GM18951 (cell line): ENCODE measurements at regions not wholly inside any gene's neighbourhood (a gene's known extent, or its start where the extent isn't known, plus 50 kb on each side); places are given as distances from the start of the nearest gene placed in this dataset.

Source experiments
- POLR2A ChIP-seq: IDR thresholded peaks from 4 replicates; pipeline ENCODE4 v1.6.1; 2011; ENCODE audit warnings: mild to moderate bottlenecking; ENCODE audit not compliant: insufficient read length, insufficient read depth; ENCODE audit errors: extremely low read depth
- in situ Hi-C: fragments of 300-500 bp; cut with MboI; formaldehyde crosslinking; loops from one replicate; pipeline ENCODE4 v1.12.0; 2022; ENCODE audit warnings: low sequenced_read_pairs, mixed read lengths, inconsistent platforms; ENCODE audit not compliant: unreplicated experiment

DNA sequence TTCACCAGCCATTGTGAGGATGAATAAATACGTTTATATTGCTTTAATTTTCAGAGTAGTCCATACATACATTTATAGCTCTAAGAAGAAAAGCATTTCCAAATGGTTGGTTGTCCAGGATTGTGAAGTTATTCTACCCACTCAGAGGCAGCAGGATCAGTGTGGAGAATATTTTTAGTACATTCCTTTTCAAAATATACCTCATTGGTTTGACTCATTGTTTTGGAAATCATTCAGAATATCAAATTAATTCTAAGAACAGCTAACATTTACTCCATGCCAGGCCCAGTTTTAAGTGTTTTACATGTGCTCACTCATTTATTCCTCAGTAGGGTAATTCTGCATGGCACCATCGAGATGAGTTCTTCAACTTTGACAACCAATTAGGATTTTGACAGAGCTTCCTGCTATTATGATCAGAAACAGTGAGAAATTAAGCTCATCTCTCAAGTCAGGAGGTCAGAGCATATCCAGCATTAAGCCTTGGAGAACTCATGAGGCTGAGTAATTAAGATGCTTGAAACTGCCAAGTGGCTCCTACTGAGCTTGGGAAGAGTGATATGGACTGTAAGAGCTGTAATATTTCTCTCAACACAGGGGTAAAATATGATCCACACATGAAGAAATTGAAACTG lies 153.3 kb upstream of the CLEC14A start:
- in situ Hi-C loops: no loop called here
- TF ChIP-seq POLR2A: no peak

DNA sequence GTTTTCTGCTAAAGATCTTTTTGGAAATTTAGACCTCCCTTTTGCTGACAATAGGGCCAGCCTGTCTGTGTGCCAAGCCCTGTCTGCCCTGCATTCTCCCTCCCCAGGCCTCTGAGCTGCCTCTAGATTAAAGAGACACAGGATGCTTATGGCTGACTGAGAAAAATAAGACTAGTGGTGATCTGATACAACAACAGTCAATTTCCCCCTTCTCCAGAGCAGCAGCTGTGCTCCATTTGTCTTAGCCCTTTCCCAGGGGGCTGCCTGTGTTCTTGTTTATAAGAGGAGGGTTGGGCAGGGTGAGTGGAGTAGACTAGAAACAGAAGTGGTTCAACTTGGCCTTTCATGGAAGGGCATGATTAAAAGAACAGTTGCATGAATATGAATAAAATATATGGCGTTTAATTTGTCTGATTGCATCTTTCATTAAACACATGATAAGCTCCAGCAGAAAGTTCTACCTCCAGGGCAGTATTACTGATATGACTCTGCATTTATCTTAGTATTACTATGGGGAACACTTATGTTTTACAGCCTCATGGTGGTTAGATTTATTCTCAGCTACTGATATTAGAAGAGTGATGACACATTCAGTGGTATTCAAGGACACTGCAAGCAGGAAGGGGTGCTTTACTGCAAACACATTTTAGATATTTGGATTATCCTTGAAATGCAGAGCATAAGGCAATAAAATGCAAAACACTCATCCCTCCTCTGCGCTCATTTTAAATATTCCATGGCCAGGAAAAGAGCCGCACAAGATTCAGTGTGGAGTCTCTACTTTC lies 150.2 kb upstream of the CLEC14A start:
- TF ChIP-seq POLR2A: no peak
- in situ Hi-C loops: no loop called here

DNA sequence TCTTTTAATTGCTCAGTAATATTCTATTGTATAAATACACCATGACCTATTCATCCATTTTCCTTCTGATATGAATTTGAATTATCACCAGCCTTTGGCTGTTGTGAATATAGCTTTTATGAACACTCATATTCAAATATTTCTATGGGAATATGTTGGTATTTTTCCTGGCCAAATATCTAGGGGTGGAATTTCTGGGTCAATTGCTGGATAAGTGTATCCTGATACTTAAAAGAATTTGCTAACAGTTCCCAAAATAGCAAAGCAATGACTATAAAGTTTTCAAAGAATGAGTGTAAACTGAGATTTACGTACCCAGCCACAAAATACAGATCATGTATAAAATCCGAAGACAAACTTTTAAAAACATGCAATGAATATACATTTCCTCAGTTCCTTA lies 148.7 kb upstream of the CLEC14A start:
- in situ Hi-C loops: no loop called here
- no peak for TF ChIP-seq POLR2A

DNA sequence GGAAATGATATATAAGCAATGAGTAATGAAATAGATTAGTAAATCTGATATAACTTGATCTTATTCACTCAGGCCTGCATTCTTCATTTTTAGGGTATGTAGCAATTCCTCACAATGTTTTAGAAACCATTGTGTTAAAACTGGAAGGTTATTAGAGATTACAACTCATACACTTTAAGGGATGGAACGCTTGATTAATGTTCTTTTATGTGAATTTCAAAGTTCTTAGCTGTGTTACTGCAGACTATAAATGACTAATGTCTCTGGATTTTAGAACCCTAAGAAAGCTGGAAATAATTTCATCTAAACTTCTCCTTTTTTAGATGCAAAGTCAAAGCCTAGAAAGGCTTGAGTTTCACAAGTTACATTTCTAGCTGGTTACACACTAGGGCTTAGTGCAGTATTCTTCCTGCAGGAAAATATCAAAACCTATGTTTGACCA lies 148.2 kb upstream of the CLEC14A start:
- no peak for TF ChIP-seq POLR2A
- in situ Hi-C loops: no loop called here

DNA sequence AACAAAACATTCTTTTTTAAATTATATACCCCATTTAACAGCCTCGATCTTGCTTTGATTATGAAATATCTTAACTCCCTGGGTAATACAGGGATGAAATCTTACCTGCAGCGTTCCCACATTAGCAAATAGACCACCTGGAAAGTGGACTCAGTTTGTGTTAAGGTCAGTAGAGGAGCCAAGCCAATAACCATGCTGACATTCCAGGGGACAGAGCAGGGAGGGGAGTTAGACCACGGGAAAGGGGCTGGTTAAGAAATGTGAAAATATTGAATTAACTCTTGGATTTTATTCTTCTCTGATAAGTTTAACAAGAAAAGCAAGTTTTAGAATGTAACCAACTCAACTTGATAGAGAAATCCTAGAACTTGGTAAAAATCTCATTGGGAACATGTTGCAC lies 144.9 kb upstream of the CLEC14A start:
- in situ Hi-C loops: no loop called here

DNA sequence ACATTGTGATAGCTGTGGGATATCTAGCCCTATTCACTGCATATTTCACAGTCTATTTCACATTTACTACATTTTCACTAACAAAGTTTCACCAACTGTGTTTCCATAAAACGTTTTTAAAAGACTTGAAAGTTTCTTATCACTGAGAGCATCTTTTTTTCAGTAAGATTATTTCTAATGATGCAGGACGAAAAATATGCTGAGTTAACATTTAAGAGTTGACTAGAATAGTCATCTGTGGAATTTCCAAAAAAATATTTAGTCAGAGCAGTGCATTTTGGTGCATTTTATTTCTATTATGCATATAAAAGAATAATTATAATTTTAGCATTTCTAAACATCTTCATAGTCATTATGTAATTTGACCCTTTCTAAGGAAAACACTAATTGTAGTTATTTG lies 143.8 kb upstream of the CLEC14A start:
- in situ Hi-C loops: no loop called here
- no peak for TF ChIP-seq POLR2A

More for the DNA sequence above, 144.9 kb upstream of the CLEC14A start:
- TF ChIP-seq POLR2A: no peak

DNA sequence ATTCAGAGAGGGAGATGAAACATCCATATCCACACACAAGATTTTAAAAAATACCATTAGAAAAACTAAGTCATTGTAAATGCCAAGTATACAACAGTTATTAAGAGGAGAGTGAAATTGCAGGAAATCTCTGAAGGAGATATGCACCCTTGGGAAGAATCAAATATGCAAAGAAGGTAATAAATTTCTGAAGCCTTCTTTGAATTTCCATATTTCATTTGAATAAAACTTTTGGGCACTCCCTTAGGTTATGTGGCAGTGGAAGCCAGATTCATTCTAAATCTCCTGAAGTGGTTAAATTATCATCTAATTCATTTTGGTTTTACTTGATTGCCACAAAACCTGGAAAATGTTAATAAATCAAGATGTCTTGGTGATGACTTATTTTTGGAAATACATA lies 138.9 kb upstream of the CLEC14A start:
- in situ Hi-C loops: no loop called here
- no peak for TF ChIP-seq POLR2A

DNA sequence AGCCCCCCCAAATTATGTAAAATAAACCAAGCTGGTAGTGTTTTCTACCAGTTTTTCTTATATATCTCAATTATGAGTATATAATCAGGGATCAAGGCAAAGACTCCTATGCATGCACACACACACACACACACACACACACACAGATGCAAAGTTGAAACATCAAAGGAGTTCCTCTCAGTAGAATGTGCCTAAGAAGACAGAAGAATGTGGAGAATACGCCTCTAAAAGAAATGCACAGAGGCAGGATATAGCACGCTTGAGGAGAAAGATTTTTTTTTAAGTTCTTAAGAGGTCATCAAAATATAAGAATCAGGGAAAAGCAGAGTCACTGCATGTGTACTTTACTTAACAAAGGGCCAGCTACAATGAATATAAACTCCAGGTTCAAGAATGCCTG lies 138.2 kb upstream of the CLEC14A start:
- no peak for TF ChIP-seq POLR2A
- in situ Hi-C loops: no loop called here

DNA sequence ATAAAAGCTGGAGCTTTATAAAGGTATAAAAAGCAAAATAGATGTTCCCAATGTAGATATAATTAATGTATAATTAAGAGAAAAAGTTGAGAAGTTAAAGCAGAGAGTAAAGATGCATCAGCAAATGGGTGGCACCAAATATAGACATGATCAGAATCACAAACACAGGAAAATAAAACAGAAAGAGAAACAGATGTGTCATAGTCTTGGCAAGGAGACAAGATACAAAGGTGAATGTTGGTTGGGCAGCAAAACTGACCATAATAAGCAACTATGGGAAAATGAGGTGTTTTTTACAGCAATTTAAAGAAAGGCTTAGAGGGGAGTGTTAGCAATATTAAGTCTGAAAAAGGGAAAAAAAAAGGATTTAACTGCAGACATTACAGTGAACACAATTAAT lies 135.4 kb upstream of the CLEC14A start:
- TF ChIP-seq POLR2A: no peak
- in situ Hi-C loops: no loop called here

DNA sequence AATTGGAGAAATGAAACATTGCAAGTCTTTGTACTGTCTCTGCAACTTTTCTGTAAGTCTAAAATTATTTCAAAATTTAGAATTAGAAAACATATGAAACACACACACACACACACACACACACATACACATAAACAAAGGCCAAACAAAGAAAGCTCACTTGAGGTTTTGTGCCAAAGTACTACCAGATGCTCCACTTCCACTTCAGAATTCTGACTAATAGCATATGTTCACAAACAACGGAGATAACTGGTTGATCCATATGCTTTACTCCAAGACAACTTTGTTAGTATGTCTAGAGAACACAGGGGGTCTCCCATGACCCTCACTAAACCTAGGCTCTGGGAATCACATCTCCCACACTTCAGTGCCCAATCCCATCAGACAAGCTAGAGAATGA lies 133.8 kb upstream of the CLEC14A start:
- no peak for TF ChIP-seq POLR2A
- in situ Hi-C loops: no loop called here

DNA sequence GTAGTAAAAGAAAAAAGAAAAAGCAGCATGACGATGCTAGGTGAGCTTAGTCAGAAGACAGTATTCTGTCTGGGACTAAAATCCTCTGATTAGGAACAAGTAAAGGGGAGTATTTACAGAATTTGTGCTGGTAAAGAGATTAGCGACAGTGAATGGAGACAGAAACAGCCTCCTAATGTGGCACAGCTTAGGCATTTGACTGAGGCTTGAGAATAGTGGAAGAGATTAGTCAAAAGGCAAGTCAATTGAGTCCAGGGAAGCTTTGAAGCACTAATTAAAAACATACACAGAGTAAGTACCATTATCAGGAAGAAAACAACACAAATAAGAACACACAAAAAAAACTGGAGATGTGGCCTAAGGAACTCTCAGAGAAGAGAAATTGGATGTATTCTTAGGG lies 131.9 kb upstream of the CLEC14A start:
- in situ Hi-C loops: no loop called here
- TF ChIP-seq POLR2A: no peak

DNA sequence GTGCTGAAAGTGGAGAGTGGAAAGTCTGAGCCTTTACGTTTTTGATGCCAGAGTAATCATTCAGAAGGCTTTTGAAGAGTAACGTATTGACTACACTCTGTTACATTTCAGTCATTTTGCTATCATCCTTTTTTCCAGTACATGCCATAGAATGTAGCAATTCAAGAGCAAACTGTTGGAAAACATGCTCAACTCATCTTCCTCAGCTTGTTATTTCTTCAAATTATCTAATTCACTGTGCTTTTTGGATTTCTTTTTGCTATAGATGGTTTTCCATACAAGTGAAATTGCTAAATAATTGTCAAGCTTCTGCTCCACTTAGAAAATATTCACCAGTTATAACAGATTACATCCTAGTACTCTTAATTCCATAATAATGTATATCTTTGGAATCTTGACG lies 129.9 kb upstream of the CLEC14A start:
- no peak for TF ChIP-seq POLR2A
- in situ Hi-C loops: no loop called here

DNA sequence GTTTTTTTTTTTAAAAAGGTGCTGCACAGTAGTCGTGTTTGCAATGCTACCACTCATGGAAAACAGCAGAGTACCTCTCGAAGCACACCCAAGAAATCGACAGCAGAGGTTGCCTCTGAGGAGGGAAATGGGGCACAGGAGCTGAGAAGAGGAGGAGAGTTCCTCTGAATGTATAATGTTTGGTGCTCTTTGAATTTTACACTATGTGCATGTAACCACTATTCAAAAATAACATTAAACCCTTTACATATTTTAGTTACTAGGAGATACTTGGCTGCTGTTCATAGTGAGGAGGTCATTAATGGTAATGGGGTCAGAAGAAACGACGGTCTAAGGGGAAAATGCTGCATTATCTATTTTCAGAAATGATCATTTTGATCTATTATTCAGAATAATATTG lies 129.4 kb upstream of the CLEC14A start:
- TF ChIP-seq POLR2A: no peak
- in situ Hi-C loops: no loop called here

DNA sequence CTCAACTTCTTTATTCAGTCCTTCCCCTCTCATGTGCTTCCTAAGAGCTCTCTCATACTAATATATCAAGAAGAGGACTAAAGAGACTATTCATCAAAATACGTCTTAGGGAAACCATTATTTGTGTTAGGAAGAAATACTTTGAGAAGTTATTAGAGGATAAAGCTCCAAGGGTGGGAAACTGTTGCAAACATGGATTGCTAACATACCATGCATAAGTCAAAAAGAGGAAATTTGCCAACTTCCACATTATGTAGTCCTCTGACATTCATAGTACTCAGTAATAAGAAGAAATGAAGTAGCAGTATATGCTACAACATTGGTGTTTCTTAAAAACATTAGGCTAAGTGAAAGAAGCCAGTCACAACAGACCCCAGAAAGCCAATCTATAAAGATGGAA lies 128.8 kb upstream of the CLEC14A start:
- no peak for TF ChIP-seq POLR2A
- in situ Hi-C loops: no loop called here

DNA sequence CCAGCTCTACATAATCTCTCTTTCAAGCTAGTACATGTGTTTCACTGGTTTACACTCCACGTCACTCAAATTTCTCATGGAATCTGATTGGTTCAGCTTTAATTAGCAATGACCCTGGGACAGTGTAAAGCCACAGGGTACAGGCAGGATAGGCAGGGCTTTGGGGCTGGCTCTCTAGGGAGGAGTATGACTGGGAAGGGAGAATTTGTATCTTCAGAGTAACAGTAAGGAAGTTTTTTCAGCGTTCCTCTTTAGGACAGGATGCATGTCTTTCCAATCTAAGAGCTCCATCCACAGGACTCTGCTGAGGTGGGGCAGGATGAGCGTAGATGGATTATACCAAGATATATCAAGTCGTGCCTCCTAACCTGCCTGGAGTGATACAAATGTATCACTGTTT lies 112.0 kb upstream of the CLEC14A start:
- no peak for TF ChIP-seq POLR2A
- in situ Hi-C loops: no loop called here

DNA sequence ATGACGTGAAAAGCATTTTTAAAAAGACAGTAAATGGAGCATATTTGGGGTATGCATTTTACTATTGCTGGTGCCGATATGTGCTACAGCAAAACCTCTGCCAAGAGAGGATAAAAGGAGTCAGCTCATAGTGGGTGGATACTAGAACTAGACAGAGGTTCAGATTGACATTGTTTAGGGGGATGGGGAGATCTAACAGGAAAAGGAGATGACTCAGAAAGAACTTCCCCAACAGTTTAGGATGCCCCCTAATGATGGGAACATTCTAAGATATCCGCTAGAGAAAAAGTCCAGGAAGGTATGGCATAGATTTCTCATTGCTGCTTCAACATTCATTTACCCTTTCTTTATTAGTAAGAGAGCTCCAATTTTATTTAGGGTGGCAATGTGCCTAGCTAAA lies 110.5 kb upstream of the CLEC14A start:
- in situ Hi-C loops: no loop called here
- TF ChIP-seq POLR2A: no peak
